H9 (cell line): ENCODE measurements at regions not wholly inside any gene's neighbourhood (a gene's known extent, or its start where the extent isn't known, plus 50 kb on each side); places are given as distances from the start of the nearest gene placed in this dataset.

Source experiments
- DNase-seq: peaks from one replicate; pipeline ENCODE4 v3.0.0-alpha.2; 2017
- H2AFZ ChIP-seq: one replicate; pipeline ENCODE4 v1.6.1; 2013; ENCODE audit warnings: mild to moderate bottlenecking, low read length, control low read depth, moderate library complexity
- H2AK5ac ChIP-seq: 2 replicates; pipeline ENCODE4 v1.6.1; 2013; ENCODE audit warnings: low read length, control low read depth, mixed read lengths; ENCODE audit not compliant: insufficient read length
- H2BK120ac ChIP-seq: one replicate; pipeline ENCODE4 v1.6.1; 2013; ENCODE audit warnings: low read depth, mild to moderate bottlenecking, low read length, control low read depth, inconsistent platforms; ENCODE audit not compliant: poor library complexity, severe bottlenecking
- H2BK12ac ChIP-seq: 2 replicates; pipeline ENCODE4 v1.6.1; 2013; ENCODE audit warnings: low read length, control low read depth, mixed read lengths, low read depth; ENCODE audit not compliant: insufficient read length
- H2BK15ac ChIP-seq: 2 replicates; pipeline ENCODE4 v1.6.1; 2013; ENCODE audit warnings: low read depth, low read length, control low read depth
- H2BK20ac ChIP-seq: one replicate; pipeline ENCODE4 v1.6.1; 2013; ENCODE audit warnings: low read depth, mild to moderate bottlenecking, low read length, control low read depth, inconsistent platforms; ENCODE audit not compliant: poor library complexity, severe bottlenecking
- H2BK5ac ChIP-seq: 2 replicates; pipeline ENCODE4 v1.6.1; 2013; ENCODE audit warnings: low read length, control low read depth, mixed read lengths; ENCODE audit not compliant: insufficient read length
- H3K14ac ChIP-seq: 2 replicates; pipeline ENCODE4 v1.6.1; 2013; ENCODE audit warnings: low read length, control low read depth; ENCODE audit not compliant: insufficient read depth
- H3K18ac ChIP-seq: 2 replicates; pipeline ENCODE4 v1.6.1; 2013; ENCODE audit warnings: low read depth, mild to moderate bottlenecking, mixed read lengths, low read length, control low read depth; ENCODE audit not compliant: insufficient read length
- H3K23ac ChIP-seq: 2 replicates; pipeline ENCODE4 v1.6.1; 2013; ENCODE audit warnings: low read length, control low read depth, mixed read lengths, low read depth; ENCODE audit not compliant: insufficient read length
- H3K23me2 ChIP-seq: 2 replicates; pipeline ENCODE4 v1.6.1; 2013; ENCODE audit warnings: low read depth, mild to moderate bottlenecking, mixed read lengths, low read length, control low read depth; ENCODE audit not compliant: insufficient read length, poor library complexity, severe bottlenecking
- H3K27ac ChIP-seq: 2 replicates; pipeline ENCODE4 v1.5.1; 2013; ENCODE audit warnings: low read length, control low read depth, mixed read lengths, low read depth; ENCODE audit not compliant: insufficient read length
- H3K27me3 ChIP-seq: 2 replicates; pipeline ENCODE4 v1.6.1; 2013; ENCODE audit warnings: low read length, control low read depth, inconsistent platforms; ENCODE audit not compliant: insufficient read depth
- H3K4ac ChIP-seq: 2 replicates; pipeline ENCODE4 v1.6.1; 2013; ENCODE audit warnings: low read depth, mild to moderate bottlenecking, control low read depth, inconsistent platforms, low read length, moderate library complexity
- H3K4me1 ChIP-seq: 2 replicates; pipeline ENCODE4 v1.6.1; 2013; ENCODE audit warnings: low read length, control low read depth, inconsistent platforms; ENCODE audit not compliant: insufficient read depth
- H3K4me2 ChIP-seq: 2 replicates; pipeline ENCODE4 v1.6.1; 2013; ENCODE audit warnings: low read length, control low read depth, mixed read lengths; ENCODE audit not compliant: insufficient read length, insufficient read depth
- H3K56ac ChIP-seq: 2 replicates; pipeline ENCODE4 v1.6.1; 2013; ENCODE audit warnings: low read depth, mild to moderate bottlenecking, mixed read lengths, low read length, control low read depth; ENCODE audit not compliant: insufficient read length
- H3K79me1 ChIP-seq: 2 replicates; pipeline ENCODE4 v1.6.1; 2013; ENCODE audit warnings: low read depth, mild to moderate bottlenecking, moderate library complexity, low read length, control low read depth, inconsistent platforms; ENCODE audit not compliant: insufficient read depth, poor library complexity, severe bottlenecking
- H3K79me2 ChIP-seq: 2 replicates; pipeline ENCODE4 v1.6.1; 2013; ENCODE audit warnings: low read length, control low read depth, inconsistent platforms; ENCODE audit not compliant: insufficient read depth
- H3K9ac ChIP-seq: 2 replicates; pipeline ENCODE4 v1.6.1; 2013; ENCODE audit warnings: low read length, control low read depth, mixed read lengths; ENCODE audit not compliant: insufficient read length; ENCODE audit errors: extremely low read depth
- H3K9me3 ChIP-seq: one replicate; pipeline ENCODE4 v1.6.1; 2013; ENCODE audit warnings: low read depth, low read length, inconsistent platforms; ENCODE audit not compliant: control insufficient read depth
- H3T11ph ChIP-seq: one replicate; pipeline ENCODE4 v1.6.1; 2013; ENCODE audit warnings: mild to moderate bottlenecking, low read length, control low read depth, inconsistent platforms
- H4K20me1 ChIP-seq: one replicate; pipeline ENCODE4 v1.6.1; 2013; ENCODE audit not compliant: control insufficient read depth, insufficient read length, insufficient read depth
- H4K5ac ChIP-seq: 2 replicates; pipeline ENCODE4 v1.6.1; 2013; ENCODE audit warnings: low read depth, mild to moderate bottlenecking, mixed read lengths, low read length, control low read depth; ENCODE audit not compliant: insufficient read length
- H4K8ac ChIP-seq: replicated peaks from 2 replicates; pipeline ENCODE4 v1.6.1; 2013; ENCODE audit warnings: low read length, control low read depth, mixed read lengths, low read depth; ENCODE audit not compliant: insufficient read length
- H4K91ac ChIP-seq: 2 replicates; pipeline ENCODE4 v1.6.1; 2013; ENCODE audit warnings: low read depth, mild to moderate bottlenecking, moderate library complexity, mixed read lengths, low read length, control low read depth; ENCODE audit not compliant: insufficient read length
- H3K27ac Mint-ChIP-seq, 3 experiments: 2 replicates in 2 of 3; 3 replicates in 1 of 3; pipeline ENCODE4 v1.8.0; 2020 to 2021; ENCODE audit warnings: mixed read lengths in 3 of 3, mild to moderate bottlenecking in 1 of 3, moderate library complexity in 1 of 3
- H3K27me3 Mint-ChIP-seq: 2 replicates; pipeline ENCODE4 v1.8.0; 2021; ENCODE audit warnings: low read depth, mild to moderate bottlenecking, moderate library complexity, mixed read lengths
- H3K36me3 Mint-ChIP-seq, 3 experiments: 2 replicates in 2 of 3; 3 replicates in 1 of 3; pipeline ENCODE4 v1.8.0; 2020 to 2021; ENCODE audit warnings: low read depth in 3 of 3, mixed read lengths in 3 of 3; ENCODE audit not compliant: insufficient read depth in 1 of 3
- H3K4me1 Mint-ChIP-seq, 2 experiments: 2 replicates each; pipeline ENCODE4 v1.8.0; 2020; ENCODE audit warnings: mixed read lengths in 2 of 2
- H3K4me3 Mint-ChIP-seq, 2 experiments: 2 replicates in 1 of 2; 3 replicates in 1 of 2; pipeline ENCODE4 v1.8.0; 2020 to 2021; ENCODE audit warnings: mild to moderate bottlenecking in 2 of 2, mixed read lengths in 2 of 2, moderate library complexity in 1 of 2
- H3K9me3 Mint-ChIP-seq, 2 experiments: 2 replicates in 1 of 2; 3 replicates in 1 of 2; pipeline ENCODE4 v1.8.0; 2020; ENCODE audit warnings: mild to moderate bottlenecking in 2 of 2, mixed read lengths in 2 of 2, moderate library complexity in 1 of 2
- WGBS: extraction: QIAGEN DNeasy Blood & Tissue Kit; methylation state at CpG from one replicate; pipeline ENCODE4 v1.1.7; 2013; ENCODE audit warnings: missing lambda C conversion rate, low lambda C conversion rate, mixed read lengths; ENCODE audit not compliant: insufficient read length; ENCODE audit errors: extremely low coverage; 5-methylcytosine and 5-hydroxymethylcytosine counted together
- TF ChIP-seq, protein P1 (sequence below): fragments of 200-600 bp; sonication (generic); conservative IDR thresholded peaks from 3 replicates; pipeline ENCODE4 v1.8.0; 2021; ENCODE audit warnings: antibody characterized with exemption, mild to moderate bottlenecking

DNA sequence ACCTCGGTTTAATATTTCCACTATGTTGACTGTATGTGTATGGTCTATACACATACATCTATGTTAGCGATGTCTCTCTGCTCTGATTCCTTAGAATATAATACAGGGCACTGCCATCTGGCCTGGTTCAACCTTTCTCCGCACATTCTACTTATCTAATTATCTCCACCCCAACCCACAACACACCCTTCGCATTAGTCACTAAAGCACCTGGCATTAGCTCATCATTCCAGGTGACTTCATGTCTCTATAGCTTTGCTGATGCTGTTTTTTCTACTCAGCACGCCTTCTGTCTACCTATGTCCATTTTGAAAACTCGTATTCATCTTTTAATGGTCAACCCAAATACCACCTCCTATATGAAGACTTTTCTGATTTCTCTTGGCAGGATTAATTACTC lies 425.2 kb upstream of the RASGEF1B start:
- no peak overlapping the region for H3T11ph ChIP-seq
- Mint-ChIP-seq H3K4me3 (no peak overlapping the region), H3K9me3 (no peaks in the 10 kb centered on the region), H3K36me3 (no peaks in the 10 kb centered on the region; a peak in 1 of 7 replicates), H3K27me3 (no peaks in the 10 kb centered on the region), H3K4me1 (peaks cover 13 to 21% of the 10 kb centered on the region in 2 experiments), H3K27ac (no peak overlapping the region)
- no peak overlapping the region for H2BK15ac ChIP-seq
- no peak overlapping the region for H3K14ac ChIP-seq
- H3K79me2 ChIP-seq: no peaks in the 10 kb centered on the region
- no peak for DNase-seq
- H3K18ac ChIP-seq: no peak overlapping the region
- no peaks in the 10 kb centered on the region; the same call in 1 of the 2 replicates for H3K4me1 ChIP-seq
- no peak overlapping the region for H3K4ac ChIP-seq
- no peak overlapping the region for H2AFZ ChIP-seq
- TF ChIP-seq, protein P1, sequence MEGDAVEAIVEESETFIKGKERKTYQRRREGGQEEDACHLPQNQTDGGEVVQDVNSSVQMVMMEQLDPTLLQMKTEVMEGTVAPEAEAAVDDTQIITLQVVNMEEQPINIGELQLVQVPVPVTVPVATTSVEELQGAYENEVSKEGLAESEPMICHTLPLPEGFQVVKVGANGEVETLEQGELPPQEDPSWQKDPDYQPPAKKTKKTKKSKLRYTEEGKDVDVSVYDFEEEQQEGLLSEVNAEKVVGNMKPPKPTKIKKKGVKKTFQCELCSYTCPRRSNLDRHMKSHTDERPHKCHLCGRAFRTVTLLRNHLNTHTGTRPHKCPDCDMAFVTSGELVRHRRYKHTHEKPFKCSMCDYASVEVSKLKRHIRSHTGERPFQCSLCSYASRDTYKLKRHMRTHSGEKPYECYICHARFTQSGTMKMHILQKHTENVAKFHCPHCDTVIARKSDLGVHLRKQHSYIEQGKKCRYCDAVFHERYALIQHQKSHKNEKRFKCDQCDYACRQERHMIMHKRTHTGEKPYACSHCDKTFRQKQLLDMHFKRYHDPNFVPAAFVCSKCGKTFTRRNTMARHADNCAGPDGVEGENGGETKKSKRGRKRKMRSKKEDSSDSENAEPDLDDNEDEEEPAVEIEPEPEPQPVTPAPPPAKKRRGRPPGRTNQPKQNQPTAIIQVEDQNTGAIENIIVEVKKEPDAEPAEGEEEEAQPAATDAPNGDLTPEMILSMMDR: no peak
- H2BK12ac ChIP-seq: no peak overlapping the region
- H4K8ac ChIP-seq: no peak overlapping the region
- H3K27me3 ChIP-seq: no peaks in the 10 kb centered on the region
- H3K9ac ChIP-seq: no peak overlapping the region
- H3K23me2 ChIP-seq: no peaks in the 10 kb centered on the region
- H3K79me1 ChIP-seq: no peaks in the 10 kb centered on the region
- H4K91ac ChIP-seq: no peak overlapping the region
- no peak overlapping the region for H3K56ac ChIP-seq
- no peak overlapping the region for H4K5ac ChIP-seq
- H3K27ac ChIP-seq: no peak overlapping the region
- H4K20me1 ChIP-seq: no peaks in the 10 kb centered on the region
- WGBS: 100% methylated on average over 1 of the region's 6 CpGs
- no peak overlapping the region for H2BK5ac ChIP-seq
- no peak overlapping the region for H3K23ac ChIP-seq
- H2AK5ac ChIP-seq: no peak overlapping the region
- H3K9me3 ChIP-seq: no peaks in the 10 kb centered on the region
- H3K4me2 ChIP-seq: no peak overlapping the region
- H2BK20ac ChIP-seq: no peak overlapping the region
- H2BK120ac ChIP-seq: no peak overlapping the region
